ENCODE measurements at regions not wholly inside any gene's neighbourhood (a gene's known extent, or its start where the extent isn't known, plus 50 kb on each side); places are given as distances from the start of the nearest gene placed in this dataset.

- no peak for DNase-seq
- Histone ChIP-seq H3K27ac (replicated peaks) (no peak overlapping the region), H3K36me3 (no peaks in the 10 kb centered on the region), H3K4me1 (peaks cover 3% of the 10 kb centered on the region), H3K27me3 (ENCODE audit: low read depth) (no peaks in the 10 kb centered on the region), H3K4me3 (no peak overlapping the region), H3K9me3 (replicated peaks) (no peaks in the 10 kb centered on the region)
- TF ChIP-seq, protein P1, sequence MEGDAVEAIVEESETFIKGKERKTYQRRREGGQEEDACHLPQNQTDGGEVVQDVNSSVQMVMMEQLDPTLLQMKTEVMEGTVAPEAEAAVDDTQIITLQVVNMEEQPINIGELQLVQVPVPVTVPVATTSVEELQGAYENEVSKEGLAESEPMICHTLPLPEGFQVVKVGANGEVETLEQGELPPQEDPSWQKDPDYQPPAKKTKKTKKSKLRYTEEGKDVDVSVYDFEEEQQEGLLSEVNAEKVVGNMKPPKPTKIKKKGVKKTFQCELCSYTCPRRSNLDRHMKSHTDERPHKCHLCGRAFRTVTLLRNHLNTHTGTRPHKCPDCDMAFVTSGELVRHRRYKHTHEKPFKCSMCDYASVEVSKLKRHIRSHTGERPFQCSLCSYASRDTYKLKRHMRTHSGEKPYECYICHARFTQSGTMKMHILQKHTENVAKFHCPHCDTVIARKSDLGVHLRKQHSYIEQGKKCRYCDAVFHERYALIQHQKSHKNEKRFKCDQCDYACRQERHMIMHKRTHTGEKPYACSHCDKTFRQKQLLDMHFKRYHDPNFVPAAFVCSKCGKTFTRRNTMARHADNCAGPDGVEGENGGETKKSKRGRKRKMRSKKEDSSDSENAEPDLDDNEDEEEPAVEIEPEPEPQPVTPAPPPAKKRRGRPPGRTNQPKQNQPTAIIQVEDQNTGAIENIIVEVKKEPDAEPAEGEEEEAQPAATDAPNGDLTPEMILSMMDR (IDR thresholded peaks at IDR 0.05; ENCODE audit: borderline replicate concordance), result no peak
- intact Hi-C loops (cut with micrococcal nuclease), result no loop called here
Measured at GRCh38 chr4:92100975-92101374, 202.8 kb upstream of the GRID2 start.

DNA sequence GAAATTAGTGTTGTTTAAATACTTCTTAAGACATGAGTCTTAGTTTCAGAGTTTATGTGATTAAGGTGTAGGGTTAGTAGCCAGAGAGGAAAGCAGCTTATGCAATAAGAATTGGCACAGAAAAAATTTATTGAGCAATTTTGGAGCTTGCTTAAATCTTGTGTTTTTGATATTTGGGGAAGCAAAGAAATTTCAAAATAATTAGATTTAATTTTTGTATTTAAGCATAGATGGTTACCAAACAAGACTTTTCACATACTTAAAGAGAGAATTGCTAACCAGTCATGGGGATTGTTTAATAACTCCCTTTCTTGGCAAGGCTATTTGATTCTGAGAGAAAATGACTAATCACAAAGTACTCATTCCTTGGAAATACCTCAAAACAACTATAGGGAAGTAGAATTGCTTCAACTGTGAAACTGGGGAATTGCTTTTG, 202.0 kb upstream of the GRID2 start:
- Histone ChIP-seq H3K4me3 (no peak overlapping the region), H3K4me1 (peaks cover 3% of the 10 kb centered on the region), H3K36me3 (no peaks in the 10 kb centered on the region), H3K27me3 (ENCODE audit: low read depth) (no peaks in the 10 kb centered on the region), H3K27ac (replicated peaks) (no peak overlapping the region), H3K9me3 (replicated peaks) (no peaks in the 10 kb centered on the region)
- intact Hi-C loops (cut with micrococcal nuclease), result no loop called here
- TF ChIP-seq, protein P1 (IDR thresholded peaks at IDR 0.05; ENCODE audit: borderline replicate concordance), result no peak
- DNase-seq, result no peak

- H3K27me3 ChIP-seq (ENCODE audit: low read depth), result no peaks in the 10 kb centered on the region
- no peaks in the 10 kb centered on the region for H3K9me3 ChIP-seq (replicated peaks)
- TF ChIP-seq, protein P1 (IDR thresholded peaks at IDR 0.05; ENCODE audit: borderline replicate concordance), result no peak
- no peaks in the 10 kb centered on the region for H3K36me3 ChIP-seq
- intact Hi-C loops (cut with micrococcal nuclease), result no loop called here
- no peak for DNase-seq
- no peak overlapping the region for H3K4me3 ChIP-seq
- H3K4me1 ChIP-seq, result peaks cover 3% of the 10 kb centered on the region
- H3K27ac ChIP-seq (replicated peaks), result no peak overlapping the region
Measured at GRCh38 chr4:92104506-92104905, 199.3 kb upstream of the GRID2 start.

DNA sequence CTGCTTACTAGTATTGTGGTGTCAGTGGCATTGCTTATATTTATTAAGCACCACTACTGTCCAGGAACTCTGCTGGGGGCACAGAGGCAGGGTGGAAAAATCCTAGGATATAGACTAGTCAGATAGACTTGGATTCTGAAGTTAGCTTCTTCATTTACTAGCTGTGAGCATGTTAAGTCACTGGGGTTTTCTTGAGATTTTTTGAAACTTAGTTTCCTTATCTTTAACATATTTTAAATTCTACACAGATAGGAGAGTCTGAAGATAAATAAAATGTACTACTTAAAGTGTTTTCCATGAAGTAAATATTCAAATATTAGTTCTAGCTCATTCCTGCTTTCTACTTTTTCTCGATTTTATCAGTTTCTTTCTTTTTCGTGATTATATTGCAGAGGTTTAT, 196.9 kb upstream of the GRID2 start:
- no peak overlapping the region for H3K4me3 ChIP-seq
- H3K27me3 ChIP-seq (ENCODE audit: low read depth), result no peaks in the 10 kb centered on the region
- H3K36me3 ChIP-seq, result no peaks in the 10 kb centered on the region
- H3K27ac ChIP-seq (replicated peaks), result no peak overlapping the region
- intact Hi-C loops (cut with micrococcal nuclease), result no loop called here
- no peaks in the 10 kb centered on the region for H3K9me3 ChIP-seq (replicated peaks)
- H3K4me1 ChIP-seq, result no peaks in the 10 kb centered on the region
- TF ChIP-seq, protein P1 (IDR thresholded peaks at IDR 0.05; ENCODE audit: borderline replicate concordance), result no peak
- no peak for DNase-seq

DNA sequence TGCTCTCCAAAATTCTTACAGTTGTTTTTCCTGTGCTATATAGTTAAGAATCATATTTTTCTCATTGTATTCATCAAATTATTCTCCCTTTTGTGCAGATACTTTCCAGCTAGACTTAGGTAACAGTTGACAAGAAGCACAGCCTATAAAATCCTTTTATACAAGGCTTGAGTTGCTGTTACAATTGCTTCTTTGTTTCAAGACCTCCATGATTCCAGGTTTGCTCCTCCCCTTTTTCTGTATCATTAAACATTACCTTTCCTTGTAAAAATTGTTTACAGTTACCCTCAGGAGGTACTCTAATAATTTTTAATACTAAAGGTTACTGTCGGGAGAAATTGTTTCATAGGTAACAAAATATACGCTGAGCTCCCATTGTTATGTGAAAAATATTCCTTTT, 192.3 kb upstream of the GRID2 start:
- TF ChIP-seq, protein P1 (IDR thresholded peaks at IDR 0.05; ENCODE audit: borderline replicate concordance), result no peak
- intact Hi-C loops (cut with micrococcal nuclease), result no loop called here
- no peak overlapping the region for H3K4me3 ChIP-seq
- no peaks in the 10 kb centered on the region for H3K9me3 ChIP-seq (replicated peaks)
- DNase-seq, result no peak
- no peaks in the 10 kb centered on the region for H3K27me3 ChIP-seq (ENCODE audit: low read depth)
- H3K36me3 ChIP-seq, result no peaks in the 10 kb centered on the region
- no peaks in the 10 kb centered on the region for H3K4me1 ChIP-seq
- no peak overlapping the region for H3K27ac ChIP-seq (replicated peaks)

DNA sequence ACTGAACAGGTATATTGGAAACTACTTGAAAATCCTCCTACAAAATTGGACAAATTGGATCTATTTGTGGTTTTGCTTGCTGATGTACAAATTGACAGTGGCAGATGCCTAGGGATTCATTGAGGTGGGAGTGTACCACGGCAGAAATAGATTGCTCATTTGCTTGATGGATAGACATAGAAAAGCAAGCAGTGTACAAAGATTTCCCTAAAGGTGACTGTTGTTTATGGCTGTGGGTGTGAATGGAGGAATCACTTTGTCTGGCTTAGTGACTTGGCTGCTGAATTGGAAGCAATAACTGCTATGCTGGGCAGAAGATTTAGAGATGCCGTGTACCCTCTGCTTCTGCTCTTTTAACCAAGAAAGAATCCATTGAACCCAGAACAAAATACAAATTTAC, 191.0 kb upstream of the GRID2 start:
- no peaks in the 10 kb centered on the region for H3K36me3 ChIP-seq
- H3K9me3 ChIP-seq (replicated peaks), result no peaks in the 10 kb centered on the region
- H3K27ac ChIP-seq (replicated peaks), result no peak overlapping the region
- no peaks in the 10 kb centered on the region for H3K4me1 ChIP-seq
- TF ChIP-seq, protein P1 (IDR thresholded peaks at IDR 0.05; ENCODE audit: borderline replicate concordance), result no peak
- no peak for DNase-seq
- intact Hi-C loops (cut with micrococcal nuclease), result no loop called here
- H3K27me3 ChIP-seq (ENCODE audit: low read depth), result no peaks in the 10 kb centered on the region
- no peak overlapping the region for H3K4me3 ChIP-seq

Measured in left ventricle myocardium inferior (tissue), 1 donor.